IMR-90 (cell line): ENCODE measurements at regions not wholly inside any gene's neighbourhood (a gene's known extent, or its start where the extent isn't known, plus 50 kb on each side); places are given as distances from the start of the nearest gene placed in this dataset.
A peak's percentile ranks its signal among the peaks of the same experiment; 100 is the strongest.

Experiments
- ATAC-seq: fragments of 200-7000 bp; cut with Tn5 transposase; 2 replicates; pipeline ENCODE4 v1.9.1; 2020; ENCODE audit warnings: low read depth, mild to moderate bottlenecking, moderate library complexity
- BruUV-seq: library from RNA; stranded (reverse); fragments of 400-500 nt; replicated peaks from 2 replicates; lab custom pipeline; 2021; lab: Mats Ljungman, UMichigan
- CTCF ChIA-PET: fragments of 300-600 bp; formaldehyde crosslinking; extraction: SDS; loops from one replicate; lab custom pipeline; 2021; ENCODE audit warnings: antibody characterized with exemption; lab: Yijun Ruan, JAX
- POLR2A ChIA-PET: fragments of 300-600 bp; sonication (Branson Sonifier 250); formaldehyde crosslinking; loops from one replicate; lab custom pipeline; 2022; ENCODE audit warnings: antibody characterized with exemption; ENCODE audit not compliant: unreplicated experiment; lab: Charles Lee
- DNase-seq: peaks from one replicate; pipeline ENCODE4 v3.0.0; 2013
- H2AFZ ChIP-seq: replicated peaks from 2 replicates; pipeline ENCODE3; 2013; ENCODE audit warnings: low read length, mild to moderate bottlenecking; ENCODE audit not compliant: poor library complexity
- H2AK5ac ChIP-seq: 2 replicates; pipeline ENCODE4 v1.6.1; 2013; ENCODE audit warnings: low read depth, low read length, inconsistent platforms
- H2AK9ac ChIP-seq: replicated peaks from 2 replicates; pipeline ENCODE3; 2013; ENCODE audit warnings: mild to moderate bottlenecking, low read depth, low read length, moderate library complexity; ENCODE audit not compliant: poor library complexity
- H2BK120ac ChIP-seq: 2 replicates; pipeline ENCODE4 v1.6.1; 2013; ENCODE audit warnings: low read depth, low read length, inconsistent platforms
- H2BK15ac ChIP-seq: 3 replicates; pipeline ENCODE4 v1.6.1; 2013; ENCODE audit warnings: low read depth, low read length, inconsistent platforms
- H2BK20ac ChIP-seq: 2 replicates; pipeline ENCODE4 v1.6.1; 2013; ENCODE audit warnings: low read depth, mild to moderate bottlenecking, inconsistent platforms, low read length, moderate library complexity
- H2BK5ac ChIP-seq: 2 replicates; pipeline ENCODE4 v1.6.1; 2013; ENCODE audit warnings: mild to moderate bottlenecking, low read depth, low read length, inconsistent platforms; ENCODE audit not compliant: poor library complexity, severe bottlenecking
- H3K14ac ChIP-seq: replicated peaks from 2 replicates; pipeline ENCODE4 v1.6.1; 2013; ENCODE audit warnings: low read depth, low read length, inconsistent platforms
- H3K18ac ChIP-seq: 2 replicates; pipeline ENCODE4 v1.6.1; 2013; ENCODE audit warnings: low read depth, low read length, control low read depth
- H3K23ac ChIP-seq: 2 replicates; pipeline ENCODE4 v1.6.1; 2013; ENCODE audit warnings: low read depth, low read length, inconsistent platforms
- H3K27ac ChIP-seq: 2 replicates; pipeline ENCODE4 v1.5.1; 2013; ENCODE audit warnings: mild to moderate bottlenecking, control low read depth, low read length; ENCODE audit not compliant: insufficient read depth
- H3K27me3 ChIP-seq: 2 replicates; pipeline ENCODE4 v1.6.1; 2013; ENCODE audit warnings: low read length; ENCODE audit not compliant: control insufficient read depth, insufficient read depth
- H3K36me3 ChIP-seq: 2 replicates; pipeline ENCODE4 v1.6.1; 2013; ENCODE audit warnings: low read length, mixed read lengths; ENCODE audit not compliant: control insufficient read depth, insufficient read depth
- H3K4ac ChIP-seq: 2 replicates; pipeline ENCODE4 v1.6.1; 2013; ENCODE audit warnings: low read depth, low read length, inconsistent platforms
- H3K4me1 ChIP-seq: 2 replicates; pipeline ENCODE4 v1.6.1; 2013; ENCODE audit warnings: low read length, mixed read lengths; ENCODE audit not compliant: control insufficient read depth, insufficient read depth
- H3K4me2 ChIP-seq: 2 replicates; pipeline ENCODE4 v1.6.1; 2013; ENCODE audit warnings: low read depth, mild to moderate bottlenecking, control low read depth, low read length, moderate library complexity
- H3K4me3 ChIP-seq: 2 replicates; pipeline ENCODE4 v1.5.1; 2013; ENCODE audit warnings: low read depth, mild to moderate bottlenecking, control low read depth, low read length, moderate library complexity; ENCODE audit not compliant: insufficient read depth
- H3K56ac ChIP-seq: 2 replicates; pipeline ENCODE4 v1.6.1; 2013; ENCODE audit warnings: low read length, inconsistent platforms; ENCODE audit not compliant: insufficient read depth; ENCODE audit errors: extremely low read depth
- H3K79me1 ChIP-seq, 2 experiments: 2 replicates each; pipeline ENCODE4 v1.6.1; 2013; ENCODE audit warnings: low read length in 2 of 2, inconsistent platforms in 1 of 2, low read depth in 1 of 2
- H3K9ac ChIP-seq: 2 replicates; pipeline ENCODE4 v1.6.1; 2013; ENCODE audit warnings: low read depth, low read length, control low read depth
- H3K9me1 ChIP-seq: 2 replicates; pipeline ENCODE4 v1.6.1; 2013; ENCODE audit warnings: low read length, inconsistent platforms; ENCODE audit not compliant: insufficient read depth
- H3K9me3 ChIP-seq: 2 replicates; pipeline ENCODE4 v1.6.1; 2013; ENCODE audit warnings: low read length; ENCODE audit not compliant: control insufficient read depth, insufficient read depth
- H4K20me1 ChIP-seq: 2 replicates; pipeline ENCODE4 v1.6.1; 2013; ENCODE audit warnings: low read length, inconsistent platforms; ENCODE audit not compliant: insufficient read depth
- H4K5ac ChIP-seq: 2 replicates; pipeline ENCODE4 v1.6.1; 2013; ENCODE audit warnings: mild to moderate bottlenecking, low read depth, low read length, control low read depth
- H4K8ac ChIP-seq, 2 experiments: 2 replicates each; pipeline ENCODE4 v1.6.1; 2013; ENCODE audit warnings: low read depth in 2 of 2, low read length in 2 of 2, control low read depth in 1 of 2, inconsistent platforms in 1 of 2
- H4K91ac ChIP-seq: 2 replicates; pipeline ENCODE4 v1.6.1; 2013; ENCODE audit warnings: low read depth, low read length, inconsistent platforms; ENCODE audit not compliant: insufficient read depth
- CTCF ChIP-seq: conservative IDR thresholded peaks from 2 replicates; pipeline ENCODE4 v1.5.1; 2012; ENCODE audit warnings: mild to moderate bottlenecking, low read depth, low read length, improper control_type of control experiment
- FOS ChIP-seq: fragments of 150-350 bp; IDR thresholded peaks from 2 replicates; pipeline ENCODE4 v1.6.1; 2016; ENCODE audit warnings: low read depth, low read length
- WGBS, 2 experiments: methylation state at CpG; one replicate each; pipeline versions ENCODE4 v1.1.5 to v1.1.7; 2013; ENCODE audit warnings: missing lambda C conversion rate in 2 of 2; ENCODE audit not compliant: insufficient read length in 1 of 2; ENCODE audit errors: extremely low coverage in 2 of 2; 5-methylcytosine and 5-hydroxymethylcytosine counted together
- dilution Hi-C: fragments of 300-500 bp; cut with HindIII; formaldehyde crosslinking; loops from one replicate; pipeline ENCODE4 v1.14.3; 2018; ENCODE audit warnings: low sequenced_read_pairs; ENCODE audit not compliant: unreplicated experiment
- in situ Hi-C: fragments of 300-500 bp; cut with MboI; formaldehyde crosslinking; loops from 3 replicates; pipeline ENCODE4 v1.14.3; 2019; ENCODE audit warnings: low sequenced_read_pairs, inconsistent platforms, mixed read lengths
- intact Hi-C: fragments of 100-400 bp; cut with micrococcal nuclease; formaldehyde crosslinking; loops from 2 replicates; pipeline ENCODE4 v1.10.0; 2022

- CTCF ChIA-PET = no interaction called here
- in situ Hi-C loops = no loop called here
Observed at GRCh38 chr5:28014779-28015178, 976.4 kb upstream of the CDH9 start.

More at GRCh38 chr5:28014779-28015178, 976.4 kb upstream of the CDH9 start:
- Histone ChIP-seq H3K56ac (no peak overlapping the region), H3K4ac (no peak overlapping the region), H2AFZ (no peak overlapping the region), H3K4me3 (no peak overlapping the region), H3K9ac (no peak overlapping the region), H4K8ac (no peak overlapping the region), H3K4me2 (no peak overlapping the region), H3K27me3 (no peaks in the 10 kb centered on the region), H2AK5ac (no peak overlapping the region), H2AK9ac (no peak overlapping the region), H3K4me1 (no peaks in the 10 kb centered on the region), H2BK20ac (no peak overlapping the region), H3K23ac (no peak overlapping the region), H3K79me1 (no peaks in the 10 kb centered on the region), H3K36me3 (no peaks in the 10 kb centered on the region), H3K9me3 (peaks cover 17% of the 10 kb centered on the region), H3K27ac (no peak overlapping the region), H2BK5ac (no peak overlapping the region), H4K91ac (no peak overlapping the region), H4K5ac (no peak overlapping the region), H4K20me1 (no peaks in the 10 kb centered on the region), H2BK15ac (no peak overlapping the region), H3K9me1 (no peaks in the 10 kb centered on the region), H2BK120ac (no peak overlapping the region), H3K14ac (no peak overlapping the region), H3K18ac (no peak overlapping the region)
- no CpG with 5 or more reads among the region's 3 CpGs for WGBS, 2 experiments
- ATAC-seq (no peak), DNase-seq (no peak)
- intact Hi-C loops = loop anchor here (10.0 kb wide), 1 partner anchor 990 kb away; no protein-coding TSS in a partner anchor
- dilution Hi-C loops = no loop called here
- POLR2A ChIA-PET = no interaction called here
- TF ChIP-seq CTCF (0 out of 2 replicates have a peak, but pooled peaks have one; percentile 15), FOS (no peak)
- no TSS peak for BruUV-seq
